GM18505 (cell line): ENCODE measurements at regions not wholly inside any gene's neighbourhood (a gene's known extent, or its start where the extent isn't known, plus 50 kb on each side); places are given as distances from the start of the nearest gene placed in this dataset.

Experiments used
- ATAC-seq: cut with Tn5 transposase; IDR thresholded peaks from one replicate; pipeline ENCODE4 v1.9.1; 2021; ENCODE audit not compliant: unreplicated experiment
- POLR2A ChIP-seq: IDR thresholded peaks from 4 replicates; pipeline ENCODE4 v1.6.1; 2011; ENCODE audit warnings: borderline replicate concordance; ENCODE audit not compliant: insufficient read depth, insufficient read length; ENCODE audit errors: extremely low read depth

- no peak for ATAC-seq
Observed at GRCh38 chr9:108599571-108599970, 256.2 kb downstream of the ACTL7B start.

GRCh38 chr9:108591121-108591520, 264.7 kb downstream of the ACTL7B start:
- ATAC-seq: no peak

More at GRCh38 chr9:108599571-108599970, 256.2 kb downstream of the ACTL7B start:
- TF ChIP-seq POLR2A: no peak

GRCh38 chr9:108588246-108588645, 267.5 kb downstream of the ACTL7B start:
- TF ChIP-seq POLR2A: no peak
- ATAC-seq: no peak

More at GRCh38 chr9:108591121-108591520, 264.7 kb downstream of the ACTL7B start:
- no peak for TF ChIP-seq POLR2A

GRCh38 chr9:108586471-108587139, 269.2 kb downstream of the ACTL7B start:
- no peak for ATAC-seq
- TF ChIP-seq POLR2A: no peak

GRCh38 chr9:108584860-108585259, 270.9 kb downstream of the ACTL7B start:
- no peak for TF ChIP-seq POLR2A
- ATAC-seq: no peak

GRCh38 chr9:108582726-108583125, 273.1 kb downstream of the ACTL7B start:
- no peak for TF ChIP-seq POLR2A

GRCh38 chr9:108579757-108580439, 275.9 kb downstream of the ACTL7B start:
- no peak for TF ChIP-seq POLR2A
- no peak for ATAC-seq

More at GRCh38 chr9:108582726-108583125, 273.1 kb downstream of the ACTL7B start:
- ATAC-seq: no peak

- no peak for ATAC-seq
- no peak for TF ChIP-seq POLR2A
Observed at GRCh38 chr9:108575276-108575675, 280.5 kb downstream of the ACTL7B start.

GRCh38 chr9:108569624-108570023, 286.2 kb downstream of the ACTL7B start:
- no peak for ATAC-seq
- no peak for TF ChIP-seq POLR2A

GRCh38 chr9:108568093-108568492, 287.7 kb downstream of the ACTL7B start:
- TF ChIP-seq POLR2A: no peak
- no peak for ATAC-seq

- TF ChIP-seq POLR2A: no peak
- ATAC-seq: no peak
Observed at GRCh38 chr9:108567571-108567970, 288.2 kb downstream of the ACTL7B start.

GRCh38 chr9:108565651-108566378, 290.0 kb downstream of the ACTL7B start:
- peak; percentile 61 for ATAC-seq

GRCh38 chr9:108562176-108562575, 293.6 kb downstream of the ACTL7B start:
- TF ChIP-seq POLR2A: no peak
- ATAC-seq: no peak

More at GRCh38 chr9:108565651-108566378, 290.0 kb downstream of the ACTL7B start:
- TF ChIP-seq POLR2A: no peak

- no peak for TF ChIP-seq POLR2A
- ATAC-seq: no peak
Observed at GRCh38 chr9:108559432-108559831, 296.4 kb downstream of the ACTL7B start.

GRCh38 chr9:108554831-108555230, 301.0 kb downstream of the ACTL7B start:
- no peak for TF ChIP-seq POLR2A
- no peak for ATAC-seq
